HK-2 (cell line): ENCODE measurements at regions not wholly inside any gene's neighbourhood (a gene's known extent, or its start where the extent isn't known, plus 50 kb on each side); places are given as distances from the start of the nearest gene placed in this dataset.

Source experiments
- DNase-seq: peaks from one replicate; pipeline ENCODE4 v3.0.0-alpha.2; 2018; ENCODE audit not compliant: unreplicated experiment

DNA sequence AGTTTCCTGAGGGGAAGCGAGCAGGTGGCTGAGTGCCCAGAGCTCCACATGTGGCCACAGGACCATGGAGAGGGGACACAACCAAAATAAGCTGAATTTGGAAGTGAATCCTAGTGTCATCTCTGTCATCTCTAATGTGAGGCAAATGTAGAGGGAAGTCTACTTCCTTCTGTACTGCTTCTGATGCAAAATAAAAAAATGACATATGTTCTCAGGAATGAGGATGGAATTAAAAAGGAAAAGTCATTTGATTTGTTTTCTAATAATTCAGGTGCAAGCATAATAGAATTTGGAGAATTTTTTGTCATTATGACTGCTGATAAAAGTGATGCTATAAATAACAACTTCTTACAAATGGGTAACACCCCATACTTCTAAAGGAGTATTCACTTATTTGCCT, 59.5 kb upstream of the POU1F1 start:
- DNase-seq, result no peak

GRCh38 chr3:87333393-87333892, 57.1 kb upstream of the POU1F1 start:
- DNase-seq, result peak; percentile 5

DNA sequence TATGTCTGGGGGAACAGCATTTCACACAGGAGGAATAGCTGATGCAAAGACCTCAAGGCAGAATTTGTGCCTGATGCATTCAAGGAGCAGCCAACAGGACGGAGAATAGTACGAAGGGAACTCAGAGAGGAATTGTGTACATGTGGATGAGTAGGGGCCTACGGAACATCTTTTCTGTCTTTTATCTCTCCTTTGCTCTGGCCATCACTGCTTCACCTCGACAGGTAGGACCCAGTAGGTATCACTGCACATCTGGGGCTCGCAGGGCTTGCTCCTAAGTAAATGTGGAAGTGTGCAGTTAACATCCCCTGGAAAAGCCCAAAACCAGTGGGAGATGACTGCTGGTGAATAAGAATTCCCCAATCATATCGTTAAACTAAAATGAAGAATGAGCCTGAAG, 56.4 kb upstream of the POU1F1 start:
- no peak for DNase-seq

- no peak for DNase-seq
Measured at GRCh38 chr3:87329065-87329464, 52.7 kb upstream of the POU1F1 start.
